ENCODE measurements at regions not wholly inside any gene's neighbourhood (a gene's known extent, or its start where the extent isn't known, plus 50 kb on each side); places are given as distances from the start of the nearest gene placed in this dataset.

GRCh38 chr2:236844711-236845110 lies 241.0 kb upstream of the COPS8 start:
- H3K27ac ChIP-seq: no peak overlapping the region
- no peak for TF ChIP-seq CTCF (IDR thresholded peaks at IDR 0.05)
- TF ChIP-seq ZFX (IDR thresholded peaks at IDR 0.05; ENCODE audit: borderline replicate concordance): no peak

- no peak for TF ChIP-seq CTCF (IDR thresholded peaks at IDR 0.05)
- no peak for TF ChIP-seq ZFX (IDR thresholded peaks at IDR 0.05; ENCODE audit: borderline replicate concordance)
- no peak overlapping the region for H3K27ac ChIP-seq
These were observed 238.7 kb upstream of the COPS8 start for GRCh38 chr2:236847023-236847422.

- TF ChIP-seq CTCF (IDR thresholded peaks at IDR 0.05): no peak
- no peak for TF ChIP-seq ZFX (IDR thresholded peaks at IDR 0.05; ENCODE audit: borderline replicate concordance)
- H3K27ac ChIP-seq: no peak overlapping the region
These were observed 238.0 kb upstream of the COPS8 start for GRCh38 chr2:236847538-236848263.

- TF ChIP-seq ZFX (IDR thresholded peaks at IDR 0.05; ENCODE audit: borderline replicate concordance) (no peak), CTCF (IDR thresholded peaks at IDR 0.05) (no peak)
- H3K27ac ChIP-seq: no peak overlapping the region
These were observed 237.2 kb upstream of the COPS8 start for GRCh38 chr2:236848501-236848900.

- no peak overlapping the region for H3K27ac ChIP-seq
- TF ChIP-seq ZFX (IDR thresholded peaks at IDR 0.05; ENCODE audit: borderline replicate concordance) (no peak), CTCF (IDR thresholded peaks at IDR 0.05) (no peak)
These were observed 236.2 kb upstream of the COPS8 start for GRCh38 chr2:236849508-236849907.

GRCh38 chr2:236849940-236850339 lies 235.7 kb upstream of the COPS8 start:
- TF ChIP-seq CTCF (IDR thresholded peaks at IDR 0.05): no peak
- TF ChIP-seq ZFX (IDR thresholded peaks at IDR 0.05; ENCODE audit: borderline replicate concordance): no peak
- no peak overlapping the region for H3K27ac ChIP-seq

GRCh38 chr2:236851187-236851586 lies 234.5 kb upstream of the COPS8 start:
- H3K27ac ChIP-seq: no peak overlapping the region
- TF ChIP-seq ZFX (IDR thresholded peaks at IDR 0.05; ENCODE audit: borderline replicate concordance) (no peak), CTCF (IDR thresholded peaks at IDR 0.05) (no peak)

Measured in 22Rv1 (cell line).